ENCODE measurements at regions not wholly inside any gene's neighbourhood (a gene's known extent, or its start where the extent isn't known, plus 50 kb on each side); places are given as distances from the start of the nearest gene placed in this dataset.
A peak's percentile ranks its signal among the peaks of the same experiment; 100 is the strongest.

- TF ChIP-seq MYC (IDR thresholded peaks at IDR 0.05; ENCODE audit: low read depth, low read length) (no peak), POLR2A (IDR thresholded peaks at IDR 0.05; ENCODE audit: extremely low read depth, insufficient read length) (no peak), CTCF (IDR thresholded peaks at IDR 0.05; ENCODE audit: low read depth, low read length) (no peak), MAX (IDR thresholded peaks at IDR 0.05; ENCODE audit: low read depth, low read length) (no peak)
- no peak overlapping the region for H3K4me3 ChIP-seq (ENCODE audit: low read depth, low read length)
- DNase-seq (ENCODE audit: low read depth) = no peak
Observed at GRCh38 chr2:236335696-236336574, 71.7 kb upstream of the ASB18 start.

- TF ChIP-seq MAX (IDR thresholded peaks at IDR 0.05; ENCODE audit: low read depth, low read length) = no peak
- no peak for TF ChIP-seq POLR2A (IDR thresholded peaks at IDR 0.05; ENCODE audit: extremely low read depth, insufficient read length)
- TF ChIP-seq MYC (IDR thresholded peaks at IDR 0.05; ENCODE audit: low read depth, low read length) = no peak
- no peak for TF ChIP-seq CTCF (IDR thresholded peaks at IDR 0.05; ENCODE audit: low read depth, low read length)
Observed at GRCh38 chr2:236336575-236337464, 72.6 kb upstream of the ASB18 start.

GRCh38 chr2:236337465-236338325 is 73.5 kb upstream of the ASB18 start:
- TF ChIP-seq POLR2A (IDR thresholded peaks at IDR 0.05; ENCODE audit: extremely low read depth, insufficient read length) (no peak), CTCF (IDR thresholded peaks at IDR 0.05; ENCODE audit: low read depth, low read length) (no peak), MAX (IDR thresholded peaks at IDR 0.05; ENCODE audit: low read depth, low read length) (no peak), MYC (IDR thresholded peaks at IDR 0.05; ENCODE audit: low read depth, low read length) (no peak)
- H3K4me3 ChIP-seq (ENCODE audit: low read depth, low read length) = no peak overlapping the region
- DNase-seq (ENCODE audit: low read depth) = no peak

More at GRCh38 chr2:236336575-236337464, 72.6 kb upstream of the ASB18 start:
- DNase-seq (ENCODE audit: low read depth) = no peak
- H3K4me3 ChIP-seq (ENCODE audit: low read depth, low read length) = no peak overlapping the region

- no peak overlapping the region for H3K4me3 ChIP-seq (ENCODE audit: low read depth, low read length)
- peak; percentile 74 for DNase-seq (ENCODE audit: low read depth)
- TF ChIP-seq MYC (IDR thresholded peaks at IDR 0.05; ENCODE audit: low read depth, low read length) (no peak), CTCF (IDR thresholded peaks at IDR 0.05; ENCODE audit: low read depth, low read length) (no peak), MAX (IDR thresholded peaks at IDR 0.05; ENCODE audit: low read depth, low read length) (no peak), POLR2A (IDR thresholded peaks at IDR 0.05; ENCODE audit: extremely low read depth, insufficient read length) (no peak)
Observed at GRCh38 chr2:236338495-236339184, 74.4 kb upstream of the ASB18 start.

Measured in NB4 (cell line).